K562 (cell line): ENCODE measurements at regions not wholly inside any gene's neighbourhood (a gene's known extent, or its start where the extent isn't known, plus 50 kb on each side); places are given as distances from the start of the nearest gene placed in this dataset.
"Not testable (repeated sequence)": the region's sequence is repeated elsewhere in the genome, so short reads cannot be mapped to it uniquely, and the experiment has no call there.

Experiments used
- ATAC-seq: fragments of 200-7000 bp; cut with Tn5 transposase; 3 replicates; pipeline ENCODE4 v1.9.1; 2020; ENCODE audit warnings: moderate library complexity
- BruUV-seq: library from RNA; stranded (reverse); fragments of 400-500 nt; replicated peaks from 2 replicates; lab custom pipeline; 2021; lab: Mats Ljungman, UMichigan
- CTCF ChIA-PET: fragments of 300-600 bp; formaldehyde crosslinking; extraction: SDS; loops from one replicate; lab custom pipeline; 2021; ENCODE audit warnings: low intra/inter-chr PET ratio; lab: Yijun Ruan, JAX
- POLR2A ChIA-PET: fragments of 300-600, 350-650 bp; sonication (Branson Sonifier 250); formaldehyde crosslinking; extraction: SDS; loops from one replicate; lab custom pipeline; 2021; ENCODE audit warnings: antibody characterized with exemption, inconsistent platforms; lab: Yijun Ruan, JAX
- DNase-seq, 4 experiments: peaks; one replicate each; pipeline versions ENCODE4 v3.0.0 to v3.0.0-alpha.2; 2011 to 2018; ENCODE audit warnings: low spot score in 3 of 4, mixed read lengths in 3 of 4; ENCODE audit errors: extremely low read depth in 1 of 4
- FAIRE-seq: peaks from 2 replicates; lab custom pipeline; 2011; peaks lifted over from hg19 to GRCh38; lab: Jason Lieb, UNC
- H2AFZ ChIP-seq: 2 replicates; pipeline ENCODE4 v1.6.0; 2011; ENCODE audit warnings: low read depth, low read length, control low read depth, inconsistent platforms
- H3K27ac ChIP-seq: fragments of 200-600 bp; 3 replicates; pipeline ENCODE4 v1.8.0; 2011; ENCODE audit warnings: low read depth, mild to moderate bottlenecking, control low read depth, inconsistent platforms, low read length, moderate library complexity, mixed read lengths; ENCODE audit errors: extremely low read depth
- H3K27me3 ChIP-seq, 2 experiments: fragments of 300-600 bp in 1 of 2; 2 replicates in 1 of 2; 3 replicates in 1 of 2; pipeline versions ENCODE4 v1.6.0 to v1.8.0; 2011; ENCODE audit warnings: inconsistent platforms in 2 of 2, low read length in 2 of 2, mild to moderate bottlenecking in 1 of 2, mixed read lengths in 1 of 2, moderate library complexity in 1 of 2; ENCODE audit not compliant: control insufficient read depth in 2 of 2, insufficient read depth in 2 of 2
- H3K36me3 ChIP-seq: fragments of 300-600 bp; 3 replicates; pipeline ENCODE4 v1.8.0; 2011; ENCODE audit warnings: mild to moderate bottlenecking, low read length, inconsistent platforms; ENCODE audit not compliant: control insufficient read depth, insufficient read depth
- H3K4me1 ChIP-seq, 2 experiments: fragments of 200-600 bp in 1 of 2; replicated peaks in 1 of 2; 2 replicates in 1 of 2; 3 replicates in 1 of 2; pipeline versions ENCODE4 v1.5.1 to v1.8.0; 2011; ENCODE audit warnings: inconsistent platforms in 2 of 2, low read length in 2 of 2, mild to moderate bottlenecking in 1 of 2, mixed read lengths in 1 of 2, moderate library complexity in 1 of 2; ENCODE audit not compliant: control insufficient read depth in 2 of 2, insufficient read depth in 2 of 2
- H3K4me2 ChIP-seq: 2 replicates; pipeline ENCODE4 v1.6.1; 2011; ENCODE audit warnings: low read length, control low read depth, inconsistent platforms, mixed read lengths; ENCODE audit not compliant: insufficient read depth
- H3K4me3 ChIP-seq: fragments of 200-600 bp; sonication (generic), shearing (Covaris generic); 2 replicates; pipeline ENCODE4 v1.5.1; 2016; ENCODE audit warnings: control low read depth, inconsistent platforms
- H3K79me2 ChIP-seq: fragments of 200-600 bp; 3 replicates; pipeline ENCODE4 v1.8.0; 2011; ENCODE audit warnings: low read length, inconsistent platforms; ENCODE audit not compliant: control insufficient read depth, insufficient read depth
- H3K9ac ChIP-seq, 2 experiments: 2 replicates each; pipeline versions ENCODE4 v1.6.0 to v1.6.1; 2011; ENCODE audit warnings: low read depth in 2 of 2, low read length in 2 of 2, control low read depth in 1 of 2, inconsistent platforms in 1 of 2, mild to moderate bottlenecking in 1 of 2, mixed read lengths in 1 of 2; ENCODE audit not compliant: insufficient read depth in 1 of 2
- H3K9me1 ChIP-seq: one replicate; pipeline ENCODE4 v1.6.0; 2011; ENCODE audit warnings: inconsistent platforms, mild to moderate bottlenecking, low read length, moderate library complexity; ENCODE audit not compliant: control insufficient read depth, insufficient read depth
- H3K9me3 ChIP-seq: replicated peaks from 2 replicates; pipeline ENCODE4 v1.5.1; 2011; ENCODE audit warnings: low read depth, low read length, inconsistent platforms; ENCODE audit not compliant: control insufficient read depth, insufficient read depth
- H4K20me1 ChIP-seq: replicated peaks from 2 replicates; pipeline ENCODE4 v1.6.1; 2011; ENCODE audit warnings: low read length, inconsistent platforms, mixed read lengths; ENCODE audit not compliant: control insufficient read depth, insufficient read depth
- C11orf30 ChIP-seq: fragments of 450-650 bp; IDR thresholded peaks from 2 replicates; pipeline ENCODE4 v1.6.1; 2016; ENCODE audit warnings: low read depth, mild to moderate bottlenecking
- MAFG ChIP-seq: fragments of 450-650 bp; conservative IDR thresholded peaks from 2 replicates; pipeline ENCODE4 v1.6.1; 2016; ENCODE audit warnings: missing genetic modification characterization, missing compliant biosample characterization
- NFE2L1 ChIP-seq: fragments of 450-650 bp; IDR thresholded peaks from 2 replicates; pipeline ENCODE4 v1.6.1; 2016; ENCODE audit warnings: missing genetic modification characterization, low read depth, mild to moderate bottlenecking, missing compliant biosample characterization, moderate library complexity, borderline replicate concordance
- PPARD ChIP-seq: fragments of 250-450 bp; sonication (Bioruptor Pico); IDR thresholded peaks from 2 replicates; pipeline ENCODE4 v1.8.0; 2022; ENCODE audit warnings: inconsistent platforms, mild to moderate bottlenecking, moderate library complexity
- ZNF239 ChIP-seq: fragments of 250-450 bp; sonication (Bioruptor Pico); IDR thresholded peaks from 2 replicates; pipeline ENCODE4 v1.4.0; 2020; ENCODE audit warnings: mild to moderate bottlenecking
- ZNF316 ChIP-seq: fragments of 450-650 bp; IDR thresholded peaks from 2 replicates; pipeline ENCODE4 v1.6.1; 2016
- WGBS: fragments of 100-300 bp; shearing (Covaris generic); methylation state at CpG from one replicate; pipeline ENCODE4 v1.1.6; 2016; ENCODE audit warnings: low coverage, mixed read lengths; ENCODE audit not compliant: insufficient coverage; ENCODE audit errors: missing lambda C conversion rate; 5-methylcytosine and 5-hydroxymethylcytosine counted together
- in situ Hi-C: fragments of 300-500 bp; cut with MboI; formaldehyde crosslinking; loops from 4 replicates; pipeline ENCODE4 v1.15.0; 2018; ENCODE audit warnings: inconsistent platforms, mixed read lengths
- intact Hi-C: fragments of 100-400 bp; cut with micrococcal nuclease; formaldehyde crosslinking; loops from 2 replicates; pipeline ENCODE4 v1.14.2; 2022

- no TSS peak for BruUV-seq
- no peak for DNase-seq
- H3K9ac ChIP-seq, result no peak overlapping the region
- H3K79me2 ChIP-seq, result no peaks in the 10 kb centered on the region
- H3K36me3 ChIP-seq, result no peaks in the 10 kb centered on the region
- no peaks in the 10 kb centered on the region for H3K9me1 ChIP-seq
- H3K27ac ChIP-seq, result no peak overlapping the region
- no peak overlapping the region for H3K4me2 ChIP-seq
- TF ChIP-seq PPARD (no peak), ZNF239 (peak; percentile 98)
- no peaks in the 10 kb centered on the region; the same call in 1 of the 2 replicates for H3K9me3 ChIP-seq
- H4K20me1 ChIP-seq, result no peaks in the 10 kb centered on the region
- in situ Hi-C loops, result no loop called here
- H3K4me3 ChIP-seq, result no peak overlapping the region
- 18% methylated on average over 2 of the region's 2 CpGs for WGBS
- ChIA-PET POLR2A (no interaction called here), CTCF (no interaction called here)
- intact Hi-C loops, result no loop called here
- no peaks in the 10 kb centered on the region for H3K4me1 ChIP-seq
- no peaks in the 10 kb centered on the region for H3K27me3 ChIP-seq
- H2AFZ ChIP-seq, result no peak overlapping the region
- ATAC-seq, result no peak
- FAIRE-seq, result no peak
Observed at GRCh38 chr5:136559651-136560050, 194.3 kb upstream of the TRPC7 start.

- peak; percentile 71 for TF ChIP-seq MAFG (tag)
- TF ChIP-seq C11orf30, result peak; percentile 11; the same call in 1 of the 2 replicates
- TF ChIP-seq ZNF316, result peak; percentile 55
- TF ChIP-seq NFE2L1 (tag), result peak; percentile 33; the same call in 1 of the 2 replicates
- TF ChIP-seq, all 486 proteins: peak for 4; not testable (repeated sequence) for 482
- in situ Hi-C loops, FAIRE-seq: not testable (repeated sequence)
Observed at GRCh38 chr5:136547096-136547495, 181.8 kb upstream of the TRPC7 start.

GRCh38 chr5:136546441-136546840 lies 181.1 kb upstream of the TRPC7 start:
- H3K27ac ChIP-seq, BruUV-seq, ATAC-seq, in situ Hi-C loops, FAIRE-seq, H3K4me2 ChIP-seq, H3K27me3 ChIP-seq, intact Hi-C loops, H3K4me3 ChIP-seq, H2AFZ ChIP-seq, H3K9me3 ChIP-seq, H3K36me3 ChIP-seq, H3K9ac ChIP-seq, H3K9me1 ChIP-seq, DNase-seq, H3K79me2 ChIP-seq, POLR2A ChIA-PET, CTCF ChIA-PET, H3K4me1 ChIP-seq, H4K20me1 ChIP-seq: not testable (repeated sequence)
- 47% methylated on average over 3 of the region's 3 CpGs for whole genome bisulfite sequencing

More at GRCh38 chr5:136547096-136547495, 181.8 kb upstream of the TRPC7 start:
- H3K36me3 ChIP-seq, intact Hi-C loops, H3K9me1 ChIP-seq, ATAC-seq, H3K79me2 ChIP-seq, H3K27me3 ChIP-seq, H3K4me2 ChIP-seq, POLR2A ChIA-PET, H3K9ac ChIP-seq, H2AFZ ChIP-seq, H3K4me1 ChIP-seq, H3K4me3 ChIP-seq, DNase-seq, CTCF ChIA-PET, H3K27ac ChIP-seq, H3K9me3 ChIP-seq, H4K20me1 ChIP-seq, BruUV-seq: not testable (repeated sequence)
- WGBS, result 14% methylated on average over 2 of the region's 2 CpGs
